Activated naive CD8-positive, alpha-beta T cell treated with anti-CD3 and anti-CD28 coated beads, Interleukin-2, amount 50 U/mL, for 16 hours (primary cell): ENCODE measurements at regions not wholly inside any gene's neighbourhood (a gene's known extent, or its start where the extent isn't known, plus 50 kb on each side); places are given as distances from the start of the nearest gene placed in this dataset.
"Not testable (repeated sequence)": the region's sequence is repeated elsewhere in the genome, so short reads cannot be mapped to it uniquely, and the experiment has no call there.

Source experiments
- DNase-seq: peaks from one replicate; pipeline ENCODE4 v3.0.0-alpha.2; 2020; ENCODE audit warnings: low read depth, low spot score

- no peak for DNase-seq
Observed at GRCh38 chr4:108458681-108459080, 161.7 kb upstream of the RPL34 start.

GRCh38 chr4:108454227-108454626 is 166.1 kb upstream of the RPL34 start:
- DNase-seq: no peak

- DNase-seq: no peak
Observed at GRCh38 chr4:108453366-108453765, 167.0 kb upstream of the RPL34 start.

GRCh38 chr4:108450236-108450898 is 170.0 kb upstream of the RPL34 start:
- DNase-seq: no peak

- DNase-seq: no peak
Observed at GRCh38 chr4:108449129-108449528, 171.2 kb upstream of the RPL34 start.

- DNase-seq: no peak
Observed at GRCh38 chr4:108446556-108446955, 173.8 kb upstream of the RPL34 start.

GRCh38 chr4:108445716-108446115 is 174.7 kb upstream of the RPL34 start:
- no peak for DNase-seq

GRCh38 chr4:108443585-108443984 is 176.8 kb upstream of the RPL34 start:
- DNase-seq: no peak

GRCh38 chr4:108433832-108434231 is 186.5 kb upstream of the RPL34 start:
- no peak for DNase-seq

- not testable (repeated sequence) for DNase-seq
Observed at GRCh38 chr4:108433394-108433793, 187.0 kb upstream of the RPL34 start.

- DNase-seq: no peak
Observed at GRCh38 chr4:108432418-108432817, 188.0 kb upstream of the RPL34 start.

- DNase-seq: no peak
Observed at GRCh38 chr4:108431986-108432385, 188.4 kb upstream of the RPL34 start.

- no peak for DNase-seq
Observed at GRCh38 chr4:108430921-108431320, 189.5 kb upstream of the RPL34 start.

GRCh38 chr4:108429662-108430061 is 190.7 kb upstream of the RPL34 start:
- DNase-seq: no peak

GRCh38 chr4:108428923-108429322 is 191.5 kb upstream of the RPL34 start:
- no peak for DNase-seq

- DNase-seq: no peak
Observed at GRCh38 chr4:108427946-108428485, 192.4 kb upstream of the RPL34 start.

GRCh38 chr4:108426493-108426892 is 193.9 kb upstream of the RPL34 start:
- DNase-seq: no peak

- no peak for DNase-seq
Observed at GRCh38 chr4:108425988-108426387, 194.4 kb upstream of the RPL34 start.

- no peak for DNase-seq
Observed at GRCh38 chr4:108417923-108418322, 202.5 kb upstream of the RPL34 start.

GRCh38 chr4:108416831-108417230 is 203.5 kb upstream of the RPL34 start:
- DNase-seq: no peak

GRCh38 chr4:108415389-108415788 is 205.0 kb upstream of the RPL34 start:
- DNase-seq: no peak

GRCh38 chr4:108411836-108412235 is 208.5 kb upstream of the RPL34 start:
- DNase-seq: no peak

GRCh38 chr4:108409691-108410090 is 210.7 kb upstream of the RPL34 start:
- not testable (repeated sequence) for DNase-seq

GRCh38 chr4:108405586-108405985 is 214.8 kb upstream of the RPL34 start:
- DNase-seq: no peak
